ENCODE measurements at regions not wholly inside any gene's neighbourhood (a gene's known extent, or its start where the extent isn't known, plus 50 kb on each side); places are given as distances from the start of the nearest gene placed in this dataset.

- Histone ChIP-seq H3K4me3 (replicated peaks in 1 of 3; ENCODE audit: insufficient read depth in 1 of 3, low read depth in 1 of 3, low read length in 3 of 3) (no peak overlapping the region), H3K4me1 (ENCODE audit: control insufficient read depth, extremely low read depth, insufficient read depth, low read length) (no peaks in the 10 kb centered on the region), H3K9me1 (replicated peaks; ENCODE audit: control insufficient read depth, extremely low read depth, insufficient read depth, low read length) (no peaks in the 10 kb centered on the region), H4K20me1 (replicated peaks; ENCODE audit: control insufficient read depth, extremely low read depth, insufficient read depth, low read length) (no peaks in the 10 kb centered on the region), H3K27me3 (ENCODE audit: control insufficient read depth in 2 of 2, insufficient read depth in 2 of 2, low read length in 2 of 2) (no peaks in the 10 kb centered on the region), H2AFZ (ENCODE audit: low read depth, low read length) (no peak overlapping the region), H3K9ac (replicated peaks; ENCODE audit: extremely low read depth, insufficient read depth, low read length) (no peak overlapping the region), H3K9me3 (replicated peaks; ENCODE audit: control insufficient read depth, insufficient read depth, low read length) (no peaks in the 10 kb centered on the region), H3K27ac (ENCODE audit: insufficient read depth, low read depth, low read length) (no peak overlapping the region), H3K36me3 (ENCODE audit: control insufficient read depth in 2 of 2, extremely low read depth in 1 of 2, insufficient read depth in 2 of 2, low read length in 2 of 2) (no peaks in the 10 kb centered on the region), H3K79me2 (ENCODE audit: control insufficient read depth, insufficient read depth, low read length) (no peaks in the 10 kb centered on the region), H3K4me2 (ENCODE audit: insufficient read depth, low read length) (no peak overlapping the region)
- no peak for FAIRE-seq
- ChIA-PET CTCF (no interaction called here), POLR2A (no interaction called here)
- dilution Hi-C loops (cut with MboI; ENCODE audit: extremely low pct_ligation_motif_present, low sequenced_read_pairs): no loop called here
- BruUV-seq (replicated peaks): no TSS peak
- TF ChIP-seq MYC (IDR thresholded peaks at IDR 0.05; ENCODE audit: low read depth, low read length): no peak
- TF ChIP-seq POLR2AphosphoS5 (IDR thresholded peaks at IDR 0.05; ENCODE audit: insufficient read depth, low read depth, low read length): no peak
- no peak for TF ChIP-seq FOS (IDR thresholded peaks at IDR 0.05; ENCODE audit: borderline replicate concordance, insufficient read depth, low read length)
- TF ChIP-seq MAX (IDR thresholded peaks at IDR 0.05; ENCODE audit: insufficient read depth, insufficient read length): no peak
- TF ChIP-seq CTCF (IDR thresholded peaks at IDR 0.05; ENCODE audit: extremely low read depth in 1 of 2, insufficient read depth in 1 of 2, low read depth in 1 of 2, low read length in 2 of 2): no peak
- no peak for TF ChIP-seq EZH2 (IDR thresholded peaks at IDR 0.05; ENCODE audit: borderline replicate concordance, low read depth, low read length, severe bottlenecking)
- no peak for TF ChIP-seq JUN (IDR thresholded peaks at IDR 0.05; ENCODE audit: borderline replicate concordance, insufficient read depth, insufficient read length, low read depth)
- no peak for TF ChIP-seq GATA2 (IDR thresholded peaks at IDR 0.05; ENCODE audit: insufficient read depth, insufficient read length, low read depth, low read length)
- no peak for TF ChIP-seq POLR2A (IDR thresholded peaks at IDR 0.05; ENCODE audit: low read depth, low read length)
- no peak for DNase-seq (ENCODE audit: low read depth, low spot score)
- intact Hi-C loops (cut with micrococcal nuclease): no loop called here
Observed at GRCh38 chr13:34116651-34117050, 298.7 kb downstream of the RFC3 start.
